Jurkat, Clone E6-1 (cell line): ENCODE measurements at regions not wholly inside any gene's neighbourhood (a gene's known extent, or its start where the extent isn't known, plus 50 kb on each side); places are given as distances from the start of the nearest gene placed in this dataset.

Experiments used
- DNase-seq: peaks from one replicate; pipeline ENCODE4 v3.0.0-alpha.2; 2011; ENCODE audit warnings: low read depth, low spot score
- H3K4me3 ChIP-seq: 2 replicates; pipeline ENCODE4 v1.5.1; 2011; ENCODE audit warnings: mild to moderate bottlenecking, low read length, control low read depth, moderate library complexity

GRCh38 chr18:11553098-11553940 lies 56.1 kb upstream of the SLC35G4 start:
- DNase-seq = peak; percentile 55
- H3K4me3 ChIP-seq = no peak overlapping the region

DNA sequence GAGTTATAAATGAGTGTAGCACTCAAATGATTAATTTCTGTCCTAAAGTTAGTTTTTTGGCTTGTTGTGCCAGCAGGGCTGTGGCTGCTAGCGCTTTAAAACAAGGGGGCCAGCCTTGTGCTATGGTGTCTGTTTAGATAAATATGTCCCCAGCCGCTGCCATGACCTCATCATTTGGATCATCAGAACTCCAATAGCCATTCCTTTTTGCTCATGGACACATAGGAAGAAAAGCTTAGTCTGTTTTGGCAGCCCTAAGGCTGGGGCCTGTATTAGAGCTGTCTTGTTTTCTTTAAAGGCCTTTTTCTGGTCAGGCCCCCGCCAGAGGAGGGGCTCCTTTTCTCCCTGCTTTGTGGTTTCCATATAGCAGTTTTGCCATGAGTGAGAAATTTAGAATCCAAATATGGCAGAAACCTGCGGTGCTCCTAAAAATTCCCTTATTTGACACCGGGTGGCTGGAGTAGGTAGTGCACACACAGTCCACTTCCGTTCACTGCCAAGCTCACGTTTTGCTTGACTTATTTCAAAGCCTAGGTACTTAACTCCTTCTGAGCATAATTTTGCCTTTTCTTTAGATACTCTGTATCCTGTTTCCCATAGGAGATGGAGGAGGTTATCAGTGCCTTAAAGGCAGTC lies 60.4 kb upstream of the SLC35G4 start:
- DNase-seq = no peak
- H3K4me3 ChIP-seq = no peak overlapping the region

DNA sequence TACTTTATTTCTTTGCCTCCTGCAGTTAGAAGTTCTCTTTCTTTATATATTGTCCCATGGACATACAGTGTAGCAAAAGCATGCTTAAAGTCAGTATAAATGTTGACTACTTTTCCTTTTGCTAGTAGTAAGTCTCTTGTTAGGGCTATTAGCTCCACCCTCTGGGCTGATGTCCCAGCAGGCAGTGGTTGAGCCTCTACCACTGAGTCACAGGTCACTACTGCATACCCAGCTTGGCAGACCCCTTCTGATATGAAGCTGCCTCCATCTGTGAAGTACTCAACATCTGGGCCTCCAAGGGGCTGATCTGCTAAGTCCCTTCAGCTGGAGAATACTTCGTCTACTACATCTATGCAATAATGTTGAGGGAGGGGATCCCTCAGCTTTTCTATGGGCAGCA lies 61.0 kb upstream of the SLC35G4 start:
- no peak for DNase-seq
- H3K4me3 ChIP-seq = no peak overlapping the region

- DNase-seq = no peak
- no peak overlapping the region for H3K4me3 ChIP-seq
These were observed 65.2 kb upstream of the SLC35G4 start for GRCh38 chr18:11544060-11544633.

DNA sequence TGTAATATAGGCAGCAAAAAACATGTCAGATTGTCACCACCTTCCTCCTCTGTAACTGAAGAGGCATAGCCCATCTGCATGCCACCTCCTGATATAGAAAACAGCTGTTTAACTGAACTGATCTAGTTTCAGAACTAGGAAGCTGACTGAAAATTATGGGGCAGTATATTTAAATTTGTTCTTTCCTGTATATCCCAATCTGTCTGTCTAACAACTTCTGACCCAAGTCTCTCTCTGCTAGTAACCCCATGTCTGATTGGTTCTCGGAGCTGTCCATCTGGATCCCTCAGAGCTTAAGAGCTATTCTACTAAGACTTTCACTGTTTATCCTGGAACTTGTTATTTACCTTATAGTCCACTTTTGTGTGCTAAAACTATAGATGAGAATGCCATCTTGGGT lies 68.2 kb upstream of the SLC35G4 start:
- H3K4me3 ChIP-seq = no peak overlapping the region
- DNase-seq = no peak

DNA sequence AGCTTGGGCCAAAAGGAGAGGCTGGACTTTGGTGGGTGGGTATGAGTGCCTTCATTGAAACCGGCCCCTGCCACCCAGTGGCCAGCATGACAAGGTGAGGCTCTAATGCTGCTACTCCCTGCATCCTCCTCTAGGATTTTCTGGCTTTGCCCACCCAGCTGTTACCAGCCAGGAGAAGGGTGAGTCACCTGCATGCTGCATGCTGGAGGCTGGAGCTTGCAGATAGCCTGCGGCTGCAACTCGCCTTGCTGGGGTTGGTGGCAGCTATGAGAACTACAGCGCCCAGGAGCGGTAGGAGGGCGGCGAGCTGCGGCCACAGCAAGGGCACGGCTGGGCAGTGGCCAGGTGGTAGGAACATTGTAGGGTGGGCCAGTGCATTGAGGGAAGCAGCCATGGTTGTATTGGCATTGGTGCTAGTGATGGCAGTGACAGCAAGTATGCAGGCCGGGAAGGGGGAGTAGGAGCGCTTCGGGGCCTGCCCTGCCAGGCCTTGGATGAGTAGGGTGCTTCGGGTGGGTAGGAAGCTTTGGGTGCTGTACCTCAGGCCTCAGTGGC lies 75.4 kb upstream of the SLC35G4 start:
- no peak overlapping the region for H3K4me3 ChIP-seq
- DNase-seq = no peak

DNA sequence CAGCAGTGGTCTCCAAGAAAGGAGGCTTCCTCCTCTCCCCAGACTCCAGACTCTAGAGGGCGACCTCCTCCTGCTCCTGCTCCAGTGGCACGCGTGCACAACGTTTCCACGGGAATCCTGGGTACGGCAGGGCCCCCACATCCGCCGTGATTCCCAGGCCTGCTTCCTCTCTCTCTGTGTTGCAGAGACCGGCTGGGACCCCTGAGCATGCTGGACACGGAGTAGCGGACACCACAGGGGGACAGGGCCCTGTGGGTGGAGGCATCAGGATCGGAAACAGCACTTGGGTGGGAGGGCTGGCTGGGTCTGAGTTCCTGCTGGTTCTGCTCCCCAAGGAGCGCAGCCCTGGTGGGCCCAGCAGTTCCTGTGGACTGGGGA lies 75.9 kb upstream of the SLC35G4 start:
- H3K4me3 ChIP-seq = no peak overlapping the region
- DNase-seq = no peak

DNA sequence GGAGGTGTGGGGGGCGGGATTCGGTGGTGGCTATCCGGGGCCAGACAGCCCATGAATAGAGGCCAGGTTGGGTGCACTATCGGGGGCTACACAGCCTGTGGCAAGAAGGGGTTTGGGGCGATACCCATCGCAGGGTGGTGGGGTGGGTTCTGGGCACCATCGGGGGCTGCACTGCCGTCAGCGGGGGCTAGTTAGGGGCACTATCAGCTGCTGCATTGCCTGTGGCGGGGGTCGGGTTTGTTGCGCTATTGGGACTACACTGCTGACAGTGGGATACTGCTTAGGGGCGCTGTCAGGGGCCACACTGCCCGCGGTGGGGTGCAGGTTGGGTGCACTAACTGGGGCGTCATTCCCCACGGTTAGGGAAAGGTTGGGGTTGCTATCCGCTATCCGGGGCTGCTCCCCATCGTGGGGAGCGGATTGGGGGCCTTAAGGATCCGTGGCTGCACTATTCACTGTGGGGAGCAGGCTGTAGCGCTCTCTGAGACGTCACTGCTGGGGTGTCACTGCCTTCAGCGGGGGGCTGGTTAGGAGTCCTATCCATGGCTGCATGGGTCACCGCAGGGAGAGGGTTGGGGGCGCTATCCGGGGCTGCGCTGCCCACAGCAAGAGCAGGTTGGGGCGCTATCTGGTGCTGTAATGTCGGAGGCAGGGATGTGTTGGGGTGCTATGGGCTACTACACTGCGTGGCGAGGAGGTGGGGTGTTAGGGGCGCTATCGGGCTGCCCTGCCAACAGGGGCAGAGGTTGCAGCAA lies 76.5 kb upstream of the SLC35G4 start:
- no peak for DNase-seq
- H3K4me3 ChIP-seq = no peak overlapping the region

DNA sequence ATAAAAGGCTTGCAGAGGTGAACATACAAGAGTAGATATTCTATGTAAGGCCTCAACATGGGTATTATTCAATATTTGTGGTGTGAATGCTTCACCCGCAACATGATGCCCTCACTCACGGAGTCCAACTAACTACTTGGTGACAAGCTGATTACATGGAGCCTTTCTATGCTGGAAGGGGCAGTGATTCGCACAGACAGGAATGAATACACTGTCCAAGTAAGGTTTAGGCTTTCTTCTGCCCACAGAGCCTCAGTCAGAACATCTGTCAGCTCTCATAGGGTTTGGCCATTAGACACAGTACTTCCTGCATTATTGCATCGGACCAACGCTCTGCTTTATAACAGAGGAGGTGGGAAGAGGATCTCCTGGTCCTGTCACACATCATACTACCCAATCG lies 80.3 kb upstream of the SLC35G4 start:
- no peak for DNase-seq
- H3K4me3 ChIP-seq = no peak overlapping the region

GRCh38 chr18:11526675-11527074 lies 82.7 kb upstream of the SLC35G4 start:
- no peak for DNase-seq
- no peak overlapping the region for H3K4me3 ChIP-seq

- no peak overlapping the region for H3K4me3 ChIP-seq
- DNase-seq = no peak
These were observed 85.6 kb upstream of the SLC35G4 start for GRCh38 chr18:11523804-11524203.

- DNase-seq = no peak
- no peak overlapping the region for H3K4me3 ChIP-seq
These were observed 86.4 kb upstream of the SLC35G4 start for GRCh38 chr18:11522992-11523391.

- no peak for DNase-seq
- no peak overlapping the region for H3K4me3 ChIP-seq
These were observed 87.5 kb upstream of the SLC35G4 start for GRCh38 chr18:11521853-11522252.

DNA sequence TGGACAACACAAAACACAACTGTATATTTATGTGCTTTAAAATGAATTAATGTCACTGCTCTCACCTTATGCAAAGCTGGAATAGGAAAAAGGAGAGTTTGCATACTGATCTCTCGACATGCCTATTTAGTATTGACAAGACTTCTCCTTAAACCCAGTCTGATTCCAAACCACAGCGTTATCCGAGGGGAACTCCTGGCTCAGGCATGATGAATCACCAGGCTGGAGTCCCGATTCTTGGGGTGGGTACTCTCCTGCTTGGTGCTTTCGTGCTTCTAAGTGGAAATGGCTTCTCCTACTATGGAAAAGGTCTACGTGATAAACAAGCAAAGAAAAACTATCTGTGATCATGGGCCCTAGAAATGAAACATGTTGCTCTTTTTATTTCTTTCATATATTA lies 88.9 kb upstream of the SLC35G4 start:
- no peak overlapping the region for H3K4me3 ChIP-seq
- DNase-seq = no peak

- peak; percentile 63 for DNase-seq
These were observed 90.4 kb upstream of the SLC35G4 start for GRCh38 chr18:11518788-11519685.

DNA sequence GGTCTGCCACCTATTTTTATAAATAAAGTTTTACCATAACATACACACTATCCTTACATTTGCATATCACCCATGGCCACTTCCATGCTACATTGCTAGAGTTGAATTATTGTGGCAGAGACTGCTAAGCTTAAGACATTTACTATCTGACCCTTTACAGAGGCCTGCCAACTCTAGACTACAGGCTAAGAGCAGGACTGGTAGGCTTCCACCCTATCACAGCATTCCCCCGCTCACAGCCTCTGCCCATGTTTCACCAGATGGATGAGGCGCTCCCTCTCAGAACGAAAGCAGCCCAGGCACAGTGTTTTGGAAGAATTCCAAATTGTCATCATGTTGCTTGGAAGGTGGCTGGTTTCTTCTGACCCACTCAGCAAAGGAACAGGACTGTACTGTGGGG lies 91.7 kb upstream of the SLC35G4 start:
- no peak for DNase-seq
- H3K4me3 ChIP-seq = no peak overlapping the region

More at GRCh38 chr18:11518788-11519685, 90.4 kb upstream of the SLC35G4 start:
- H3K4me3 ChIP-seq = no peak overlapping the region

- DNase-seq = no peak
- H3K4me3 ChIP-seq = no peak overlapping the region
These were observed 92.5 kb upstream of the SLC35G4 start for GRCh38 chr18:11516751-11517503.

DNA sequence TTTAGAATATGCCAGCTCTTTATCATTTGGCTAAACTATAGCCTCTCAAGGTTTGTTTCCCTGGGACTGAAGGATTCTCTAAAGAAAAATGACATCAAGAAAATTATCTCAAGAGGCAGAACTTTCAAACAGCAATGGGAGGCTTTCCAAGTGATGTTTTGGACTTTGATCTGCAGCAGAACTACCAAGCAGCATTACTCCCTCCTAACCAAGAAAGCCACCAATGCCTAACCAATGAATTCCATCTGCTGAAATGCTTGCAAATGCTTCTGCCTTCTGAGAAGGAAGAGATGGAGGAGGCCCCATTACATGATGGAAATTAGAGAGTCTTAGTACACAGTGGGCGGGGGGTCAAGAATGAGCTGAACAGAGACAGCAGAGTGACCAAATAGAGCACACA lies 95.1 kb upstream of the SLC35G4 start:
- peak; percentile 22 for DNase-seq

More for the DNA sequence above, 95.1 kb upstream of the SLC35G4 start:
- no peak overlapping the region for H3K4me3 ChIP-seq
